SU-DHL-6 (cell line): ENCODE measurements at regions not wholly inside any gene's neighbourhood (a gene's known extent, or its start where the extent isn't known, plus 50 kb on each side); places are given as distances from the start of the nearest gene placed in this dataset.

Experiments
- CTCF ChIP-seq: fragments of 200-600 bp; sonication (generic); IDR thresholded peaks from one replicate; pipeline ENCODE4 v1.5.1; 2017; ENCODE audit warnings: antibody characterized with exemption, mild to moderate bottlenecking, low read length, moderate library complexity; ENCODE audit not compliant: insufficient read depth, poor library complexity, severe bottlenecking
- EZH2phosphoT487 ChIP-seq: fragments of 200-600 bp; sonication (generic), shearing (Covaris generic); conservative IDR thresholded peaks from 2 replicates; pipeline ENCODE4 v1.6.1; 2018; ENCODE audit warnings: mild to moderate bottlenecking, antibody characterized with exemption, low read length, moderate library complexity, mixed read lengths

- TF ChIP-seq CTCF, result no peak
- TF ChIP-seq EZH2phosphoT487, result no peak
Observed at GRCh38 chr1:184892116-184892515, 82.2 kb downstream of the NIBAN1 start.
